GM12872 (cell line): ENCODE measurements at regions not wholly inside any gene's neighbourhood (a gene's known extent, or its start where the extent isn't known, plus 50 kb on each side); places are given as distances from the start of the nearest gene placed in this dataset.

ENCODE experiments used
- TF ChIP-seq, protein P1 (sequence below): IDR thresholded peaks from 3 replicates; pipeline ENCODE4 v1.5.1; 2011; ENCODE audit warnings: low read depth, mild to moderate bottlenecking, low read length, moderate library complexity; ENCODE audit not compliant: insufficient read depth

DNA sequence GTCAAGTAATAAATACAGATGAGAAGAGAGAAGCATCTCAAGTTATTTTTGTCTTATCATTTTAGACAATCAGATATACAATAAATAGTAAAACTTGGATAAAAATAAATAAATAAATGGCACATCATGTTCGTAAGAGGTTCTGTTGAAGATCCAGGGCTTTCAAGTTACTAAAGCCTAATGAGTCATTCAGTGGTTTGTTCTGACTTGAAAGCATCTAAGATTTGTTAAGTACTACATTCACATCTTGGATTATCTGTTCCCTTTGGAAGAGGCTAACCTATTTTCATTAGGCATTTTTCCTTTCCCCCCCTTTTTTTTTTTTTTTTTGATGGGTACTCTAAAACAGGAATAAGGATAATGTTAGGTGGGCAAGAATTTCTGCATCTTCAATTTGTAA lies 429.3 kb downstream of the PCDH20 start:
- TF ChIP-seq, protein P1, sequence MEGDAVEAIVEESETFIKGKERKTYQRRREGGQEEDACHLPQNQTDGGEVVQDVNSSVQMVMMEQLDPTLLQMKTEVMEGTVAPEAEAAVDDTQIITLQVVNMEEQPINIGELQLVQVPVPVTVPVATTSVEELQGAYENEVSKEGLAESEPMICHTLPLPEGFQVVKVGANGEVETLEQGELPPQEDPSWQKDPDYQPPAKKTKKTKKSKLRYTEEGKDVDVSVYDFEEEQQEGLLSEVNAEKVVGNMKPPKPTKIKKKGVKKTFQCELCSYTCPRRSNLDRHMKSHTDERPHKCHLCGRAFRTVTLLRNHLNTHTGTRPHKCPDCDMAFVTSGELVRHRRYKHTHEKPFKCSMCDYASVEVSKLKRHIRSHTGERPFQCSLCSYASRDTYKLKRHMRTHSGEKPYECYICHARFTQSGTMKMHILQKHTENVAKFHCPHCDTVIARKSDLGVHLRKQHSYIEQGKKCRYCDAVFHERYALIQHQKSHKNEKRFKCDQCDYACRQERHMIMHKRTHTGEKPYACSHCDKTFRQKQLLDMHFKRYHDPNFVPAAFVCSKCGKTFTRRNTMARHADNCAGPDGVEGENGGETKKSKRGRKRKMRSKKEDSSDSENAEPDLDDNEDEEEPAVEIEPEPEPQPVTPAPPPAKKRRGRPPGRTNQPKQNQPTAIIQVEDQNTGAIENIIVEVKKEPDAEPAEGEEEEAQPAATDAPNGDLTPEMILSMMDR: no peak

DNA sequence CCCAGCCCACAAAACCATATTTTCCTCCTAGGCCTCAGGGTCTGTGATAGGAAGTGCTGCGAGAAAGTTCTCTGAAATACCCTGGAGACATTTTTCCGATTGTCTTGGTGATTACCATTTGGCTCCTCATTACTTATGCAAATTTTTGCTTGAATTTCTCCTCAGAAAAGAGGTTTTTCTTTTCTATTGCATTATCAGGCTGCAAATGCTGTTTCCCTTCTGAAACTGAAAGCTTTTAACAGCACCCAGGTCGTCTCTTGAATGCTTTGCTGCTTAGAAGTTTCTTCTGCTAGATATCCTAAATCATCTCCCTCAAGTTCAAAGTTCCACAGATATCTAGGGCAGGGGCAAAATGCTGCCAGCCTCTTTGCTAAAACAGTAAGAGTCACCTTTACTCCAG lies 434.2 kb downstream of the PCDH20 start:
- TF ChIP-seq, protein P1: no peak

DNA sequence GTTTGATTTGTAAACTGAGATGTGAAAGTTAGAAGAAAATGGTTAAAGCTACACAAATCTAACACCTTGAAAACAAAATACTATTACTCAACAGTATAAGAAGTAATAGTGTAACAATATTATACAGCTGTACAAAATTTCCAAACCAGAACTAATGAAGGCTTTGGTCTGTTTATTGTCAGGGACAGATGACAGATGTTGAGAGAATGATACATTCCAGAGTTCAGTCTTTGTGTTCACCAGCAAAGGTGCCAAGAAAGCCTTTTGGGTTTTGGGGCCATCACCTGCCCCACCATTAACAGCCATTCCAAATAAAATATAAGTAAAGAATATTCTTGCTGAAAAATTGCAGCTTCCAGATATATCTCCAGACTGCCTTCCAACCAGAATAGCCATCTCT lies 439.3 kb downstream of the PCDH20 start:
- TF ChIP-seq, protein P1: no peak

DNA sequence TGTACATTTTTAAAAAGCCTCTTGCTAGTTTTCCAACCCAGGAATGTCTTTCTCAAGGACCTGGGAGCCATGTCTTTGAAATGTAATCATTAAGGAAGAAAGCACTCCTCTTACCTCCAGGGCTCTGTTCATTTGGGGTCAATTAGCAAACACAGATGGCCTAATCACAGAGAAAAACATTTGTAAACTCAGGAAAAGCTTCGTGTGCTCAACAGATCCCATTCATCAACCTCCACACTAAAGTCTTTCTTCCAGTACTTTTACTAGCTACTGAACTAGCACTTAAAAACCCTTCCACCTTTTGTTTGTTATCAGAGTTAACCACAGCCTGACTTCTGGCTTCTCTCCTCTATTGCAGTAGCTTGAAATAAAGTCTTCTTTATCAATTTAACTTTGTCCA lies 441.4 kb downstream of the PCDH20 start:
- TF ChIP-seq, protein P1: no peak

DNA sequence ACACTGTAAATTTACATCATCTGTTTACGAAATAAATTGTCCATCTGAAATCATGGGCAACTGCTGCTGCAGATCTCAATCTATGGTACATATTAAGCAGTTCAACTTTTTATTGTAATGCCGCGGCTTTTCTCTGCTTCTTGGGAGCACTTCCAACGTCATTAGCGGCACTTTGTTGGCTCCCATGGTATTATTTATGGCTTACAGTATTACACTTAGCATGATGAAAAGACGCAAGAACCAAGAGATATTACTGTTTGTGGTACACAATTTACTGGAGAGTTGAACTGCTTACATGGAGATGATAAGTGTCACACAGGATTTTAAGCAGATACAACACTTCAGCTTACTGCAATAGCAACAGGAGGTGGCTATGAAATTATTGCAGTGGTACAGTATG lies 442.1 kb downstream of the PCDH20 start:
- TF ChIP-seq, protein P1: no peak

DNA sequence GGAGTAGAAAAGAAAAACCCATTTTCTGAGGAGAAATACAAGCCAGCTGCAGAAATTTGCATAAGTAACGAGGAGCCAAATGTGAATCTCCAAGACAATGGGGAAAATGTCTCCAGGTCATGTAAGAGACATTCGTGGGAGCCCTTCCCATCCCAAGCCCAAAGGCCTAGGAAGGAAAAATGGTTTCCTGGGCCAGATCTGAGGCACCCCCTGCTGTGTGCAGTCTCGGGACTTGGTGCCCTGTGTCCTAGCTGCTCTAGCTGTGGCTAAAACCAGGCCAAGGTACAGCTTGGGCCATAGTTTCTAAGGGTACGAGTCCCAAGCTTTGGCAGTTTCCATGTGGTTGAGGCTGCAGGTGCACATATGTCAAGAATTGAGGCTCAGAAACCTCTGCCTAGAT lies 444.9 kb downstream of the PCDH20 start:
- TF ChIP-seq, protein P1: no peak

DNA sequence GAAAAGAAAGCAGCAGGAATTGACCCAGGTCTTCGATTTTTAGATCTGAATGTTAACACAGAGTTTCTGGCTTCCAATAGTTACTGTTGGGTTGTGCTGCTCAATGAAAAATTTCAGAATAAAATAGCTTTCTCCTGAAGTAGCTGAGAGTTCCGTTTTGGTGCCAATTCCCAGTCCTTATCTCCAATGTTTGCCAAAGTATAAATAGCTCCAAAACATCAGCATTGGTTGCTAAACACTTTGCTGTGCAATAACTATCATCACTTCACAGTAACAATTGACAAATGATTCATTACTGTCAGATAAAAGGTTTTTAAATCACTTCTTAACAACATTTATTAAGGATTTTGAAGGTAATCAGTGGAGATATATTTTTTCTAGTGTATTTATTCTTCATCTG lies 446.0 kb downstream of the PCDH20 start:
- TF ChIP-seq, protein P1: no peak

DNA sequence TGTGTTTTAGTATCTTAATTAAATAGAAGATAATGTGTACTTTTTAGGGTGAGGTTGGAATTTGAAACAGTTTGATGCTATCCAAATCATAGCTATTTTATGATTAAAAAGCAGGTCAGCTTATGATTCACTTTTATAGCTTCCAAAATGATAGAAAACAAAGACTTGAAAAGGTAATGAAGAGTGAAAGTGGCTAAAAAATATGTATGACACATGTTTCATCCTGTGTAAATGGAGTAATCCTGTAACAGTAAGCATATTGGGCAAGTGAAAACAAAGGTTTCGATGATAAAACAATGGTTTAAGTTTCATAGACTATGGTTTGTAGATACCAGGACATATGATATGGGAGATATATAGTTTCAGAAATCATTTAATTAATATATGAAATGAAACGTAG lies 456.2 kb downstream of the PCDH20 start:
- TF ChIP-seq, protein P1: no peak
